SK-N-SH (cell line): ENCODE measurements at regions not wholly inside any gene's neighbourhood (a gene's known extent, or its start where the extent isn't known, plus 50 kb on each side); places are given as distances from the start of the nearest gene placed in this dataset.

Experiments used
- CTCF ChIA-PET: fragments of 300-600, 350-600 bp; formaldehyde crosslinking; extraction: SDS; loops from one replicate; lab custom pipeline; 2021; lab: Yijun Ruan, JAX
- POLR2A ChIA-PET: fragments of 350-600 bp; sonication (Branson Sonifier 250); formaldehyde crosslinking; extraction: SDS; loops from one replicate; lab custom pipeline; 2020; ENCODE audit warnings: antibody characterized with exemption, inconsistent platforms; lab: Yijun Ruan, JAX
- DNase-seq: peaks from one replicate; pipeline ENCODE4 v3.0.0; 2012
- H2AFZ ChIP-seq: fragments of 200-600 bp; sonication (generic); 2 replicates; pipeline ENCODE4 v1.8.1; 2016; ENCODE audit warnings: antibody characterized with exemption, mild to moderate bottlenecking, low read depth
- H3F3A ChIP-seq: fragments of 200-600 bp; sonication (generic); replicated peaks from 2 replicates; pipeline ENCODE3; 2016; ENCODE audit warnings: antibody characterized with exemption, mild to moderate bottlenecking; ENCODE audit not compliant: insufficient read depth
- H3K27ac ChIP-seq, 2 experiments: fragments of 200-500 bp in 1 of 2; fragments of 200-600 bp in 1 of 2; sonication (Bioruptor generic) in 1 of 2; sonication (generic), shearing (Covaris generic) in 1 of 2; 2 replicates each; pipeline versions ENCODE4 v1.5.1 to v1.6.1; 2014 to 2016; ENCODE audit warnings: low read depth in 2 of 2, inconsistent platforms in 1 of 2, low read length in 1 of 2, mild to moderate bottlenecking in 1 of 2, mixed read lengths in 1 of 2
- H3K27me3 ChIP-seq: fragments of 200-600 bp; sonication (generic), shearing (Covaris generic); 2 replicates; pipeline ENCODE4 v1.6.1; 2016; ENCODE audit warnings: mixed run types; ENCODE audit not compliant: insufficient read depth
- H3K36me3 ChIP-seq, 2 experiments: fragments of 200-500 bp in 1 of 2; fragments of 200-600 bp in 1 of 2; sonication (Bioruptor generic) in 1 of 2; sonication (generic) in 1 of 2; replicated peaks in 1 of 2; 2 replicates each; pipeline versions ENCODE3 to v1.5.1; 2014 to 2016; ENCODE audit warnings: low read length in 1 of 2, mild to moderate bottlenecking in 1 of 2; ENCODE audit not compliant: insufficient read depth in 2 of 2, control insufficient read depth in 1 of 2
- H3K4me1 ChIP-seq, 2 experiments: fragments of 200-500 bp in 1 of 2; fragments of 200-600 bp in 1 of 2; sonication (Bioruptor generic) in 1 of 2; sonication (generic), shearing (Covaris generic) in 1 of 2; 2 replicates each; pipeline versions ENCODE4 v1.5.1 to v1.6.1; 2014 to 2016; ENCODE audit warnings: low read depth in 1 of 2, low read length in 1 of 2, mixed run types in 1 of 2; ENCODE audit not compliant: insufficient read depth in 2 of 2, control insufficient read depth in 1 of 2
- H3K4me2 ChIP-seq: fragments of 200-600 bp; sonication (generic), shearing (Covaris generic); 2 replicates; pipeline ENCODE4 v1.6.1; 2017; ENCODE audit warnings: mixed run types
- H3K4me3 ChIP-seq, 2 experiments: fragments of 200-500 bp in 1 of 2; fragments of 200-600 bp in 1 of 2; sonication (Bioruptor generic) in 1 of 2; sonication (generic), shearing (Covaris generic) in 1 of 2; 2 replicates each; pipeline versions ENCODE4 v1.5.1 to v1.8.1; 2014 to 2016; ENCODE audit warnings: low read depth in 2 of 2, inconsistent platforms in 1 of 2, low read length in 1 of 2, mild to moderate bottlenecking in 1 of 2, mixed read lengths in 1 of 2, moderate library complexity in 1 of 2
- H3K79me2 ChIP-seq: fragments of 200-600 bp; sonication (generic); 2 replicates; pipeline ENCODE4 v1.8.1; 2017; ENCODE audit warnings: mild to moderate bottlenecking; ENCODE audit not compliant: insufficient read depth
- H3K9ac ChIP-seq: fragments of 200-600 bp; sonication (generic); 2 replicates; pipeline ENCODE4 v1.6.1; 2017; ENCODE audit warnings: mixed run types
- H3K9me2 ChIP-seq: fragments of 200-600 bp; sonication (generic); 2 replicates; pipeline ENCODE4 v1.6.1; 2017; ENCODE audit warnings: mixed run types
- H3K9me3 ChIP-seq: fragments of 200-600 bp; sonication (generic); 2 replicates; pipeline ENCODE4 v1.6.1; 2017; ENCODE audit warnings: mixed run types, mild to moderate bottlenecking, moderate library complexity
- H4K20me1 ChIP-seq: fragments of 200-600 bp; sonication (generic); 2 replicates; pipeline ENCODE4 v1.6.1; 2017; ENCODE audit warnings: mild to moderate bottlenecking, mixed run types; ENCODE audit not compliant: insufficient read depth
- CHD2 ChIP-seq: fragments of 150-350 bp; IDR thresholded peaks from 2 replicates; pipeline ENCODE4 v1.6.1; 2018; ENCODE audit warnings: low read length; ENCODE audit not compliant: partially characterized antibody
- ELF1 ChIP-seq: IDR thresholded peaks from 2 replicates; pipeline ENCODE4 v1.4.0; 2012
- FOXM1 ChIP-seq: IDR thresholded peaks from 2 replicates; pipeline ENCODE4 v1.4.0; 2012; ENCODE audit warnings: low read depth, mild to moderate bottlenecking
- GABPA ChIP-seq: IDR thresholded peaks from 2 replicates; pipeline ENCODE4 v1.4.0; 2012; ENCODE audit warnings: low read depth, mild to moderate bottlenecking
- MXI1 ChIP-seq: IDR thresholded peaks from 2 replicates; pipeline ENCODE4 v1.6.1; 2012; ENCODE audit warnings: mild to moderate bottlenecking, low read depth, low read length, improper control_type of control experiment
- NFIC ChIP-seq: IDR thresholded peaks from 2 replicates; pipeline ENCODE4 v1.4.0; 2012; ENCODE audit warnings: borderline replicate concordance
- NRF1 ChIP-seq: IDR thresholded peaks from 2 replicates; pipeline ENCODE4 v1.6.1; 2012; ENCODE audit warnings: low read depth, mild to moderate bottlenecking, low read length
- PBX3 ChIP-seq: IDR thresholded peaks from 2 replicates; pipeline ENCODE4; 2012
- POLR2AphosphoS5 ChIP-seq: IDR thresholded peaks from 2 replicates; pipeline ENCODE4 v1.6.1; 2012; ENCODE audit warnings: low read depth, low read length
- RXRA ChIP-seq: IDR thresholded peaks from 2 replicates; pipeline ENCODE4 v1.4.0; 2012; ENCODE audit warnings: low read depth, mild to moderate bottlenecking, borderline replicate concordance
- SIN3A ChIP-seq: IDR thresholded peaks from 2 replicates; pipeline ENCODE4 v1.6.1; 2012; ENCODE audit warnings: low read depth, mild to moderate bottlenecking, low read length, moderate library complexity, borderline replicate concordance
- TCF12 ChIP-seq: IDR thresholded peaks from 2 replicates; pipeline ENCODE4 v1.4.0; 2012
- TEAD4 ChIP-seq: IDR thresholded peaks from 2 replicates; pipeline ENCODE4 v1.4.0; 2012; ENCODE audit warnings: mild to moderate bottlenecking, borderline replicate concordance; ENCODE audit not compliant: insufficient read depth
- WGBS: methylation state at CpG from one replicate; pipeline ENCODE4 v1.1.6; 2017; ENCODE audit warnings: low lambda C conversion rate; 5-methylcytosine and 5-hydroxymethylcytosine counted together
- TF ChIP-seq, protein P1 (sequence below): fragments of 200-600 bp; sonication (generic); IDR thresholded peaks from 2 replicates; pipeline ENCODE4 v1.6.1; 2017; ENCODE audit warnings: antibody characterized with exemption, mild to moderate bottlenecking, moderate library complexity
- TF ChIP-seq, protein P2 (sequence below): IDR thresholded peaks from 2 replicates; pipeline ENCODE4 v1.4.0; 2012; ENCODE audit warnings: low read depth
- TF ChIP-seq, protein P3 (sequence below): IDR thresholded peaks from 2 replicates; pipeline ENCODE4 v1.4.0; 2012; ENCODE audit warnings: low read depth, borderline replicate concordance

GRCh38 chr3:124329723-124330122 is 337.8 kb upstream of the ROPN1 start (continued):
- TF ChIP-seq, protein P1, sequence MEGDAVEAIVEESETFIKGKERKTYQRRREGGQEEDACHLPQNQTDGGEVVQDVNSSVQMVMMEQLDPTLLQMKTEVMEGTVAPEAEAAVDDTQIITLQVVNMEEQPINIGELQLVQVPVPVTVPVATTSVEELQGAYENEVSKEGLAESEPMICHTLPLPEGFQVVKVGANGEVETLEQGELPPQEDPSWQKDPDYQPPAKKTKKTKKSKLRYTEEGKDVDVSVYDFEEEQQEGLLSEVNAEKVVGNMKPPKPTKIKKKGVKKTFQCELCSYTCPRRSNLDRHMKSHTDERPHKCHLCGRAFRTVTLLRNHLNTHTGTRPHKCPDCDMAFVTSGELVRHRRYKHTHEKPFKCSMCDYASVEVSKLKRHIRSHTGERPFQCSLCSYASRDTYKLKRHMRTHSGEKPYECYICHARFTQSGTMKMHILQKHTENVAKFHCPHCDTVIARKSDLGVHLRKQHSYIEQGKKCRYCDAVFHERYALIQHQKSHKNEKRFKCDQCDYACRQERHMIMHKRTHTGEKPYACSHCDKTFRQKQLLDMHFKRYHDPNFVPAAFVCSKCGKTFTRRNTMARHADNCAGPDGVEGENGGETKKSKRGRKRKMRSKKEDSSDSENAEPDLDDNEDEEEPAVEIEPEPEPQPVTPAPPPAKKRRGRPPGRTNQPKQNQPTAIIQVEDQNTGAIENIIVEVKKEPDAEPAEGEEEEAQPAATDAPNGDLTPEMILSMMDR = no peak
- TF ChIP-seq MXI1 (no peak), SIN3A (no peak)
- TF ChIP-seq, all 33 proteins: peak for 0

DNA sequence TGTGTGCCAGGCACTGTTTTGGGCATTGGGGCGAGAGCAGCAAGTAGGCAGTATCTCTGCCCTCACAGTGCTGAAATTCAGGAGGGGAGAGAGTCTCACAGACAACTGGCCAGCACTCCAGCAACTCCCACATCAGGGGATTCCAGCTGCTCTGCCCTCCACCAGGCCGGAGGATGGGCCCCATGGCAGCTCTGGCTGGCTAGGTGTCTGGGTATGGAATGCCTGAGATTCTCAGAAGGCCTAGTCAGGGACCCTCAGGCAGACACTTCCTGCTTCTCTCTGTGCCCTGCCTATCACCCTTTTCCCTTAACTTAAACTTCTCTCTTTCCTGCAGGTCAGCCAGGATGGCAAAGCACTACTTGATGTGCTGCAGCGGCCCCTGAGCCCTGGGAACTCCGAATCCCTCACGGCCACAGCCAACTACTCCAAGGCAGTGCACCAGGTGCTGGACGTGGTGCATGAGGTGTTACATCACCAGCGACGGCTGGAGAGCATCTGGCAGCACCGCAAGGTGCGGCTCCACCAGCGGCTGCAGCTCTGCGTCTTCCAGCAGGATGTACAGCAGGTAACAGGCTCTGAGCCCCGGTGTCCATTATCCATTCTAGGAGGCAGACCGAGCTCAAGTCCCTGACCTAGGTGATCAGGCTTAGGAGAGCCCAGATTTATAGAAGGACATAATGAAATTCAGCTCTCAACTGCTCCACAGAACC is 342.2 kb upstream of the ROPN1 start:
- WGBS = 75% methylated on average over 11 of the region's 14 CpGs
- POLR2A ChIA-PET = no interaction called here
- Histone ChIP-seq H3K27me3 (no peaks in the 10 kb centered on the region), H3K27ac (no peak overlapping the region), H3K4me1 (no peaks in the 10 kb centered on the region; a peak in 1 of 4 replicates), H3K9me3 (no peaks in the 10 kb centered on the region), H3K79me2 (no peaks in the 10 kb centered on the region), H2AFZ (no peak overlapping the region), H3K4me3 (no peak overlapping the region), H3K36me3 (peaks cover 4 to 9% of the 10 kb centered on the region in 2 experiments), H3K9me2 (no peaks in the 10 kb centered on the region), H3K9ac (no peak overlapping the region), H3F3A (no peaks in the 10 kb centered on the region), H4K20me1 (no peaks in the 10 kb centered on the region), H3K4me2 (no peak overlapping the region)
- DNase-seq = no peak
- TF ChIP-seq, protein P2, sequence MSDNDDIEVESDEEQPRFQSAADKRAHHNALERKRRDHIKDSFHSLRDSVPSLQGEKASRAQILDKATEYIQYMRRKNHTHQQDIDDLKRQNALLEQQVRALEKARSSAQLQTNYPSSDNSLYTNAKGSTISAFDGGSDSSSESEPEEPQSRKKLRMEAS = no peak
- no peak for TF ChIP-seq FOXM1
- no peak for TF ChIP-seq GABPA
- CTCF ChIA-PET = no interaction called here

GRCh38 chr3:124336067-124336656 is 344.2 kb upstream of the ROPN1 start:
- Histone ChIP-seq H3K36me3 (peaks cover 3 to 9% of the 10 kb centered on the region in 2 experiments), H3F3A (no peaks in the 10 kb centered on the region), H3K27me3 (no peaks in the 10 kb centered on the region), H3K4me2 (no peak overlapping the region), H3K79me2 (no peaks in the 10 kb centered on the region), H3K4me1 (no peaks in the 10 kb centered on the region), H4K20me1 (no peaks in the 10 kb centered on the region), H3K4me3 (no peak overlapping the region), H3K9me3 (no peaks in the 10 kb centered on the region), H2AFZ (no peak overlapping the region), H3K9me2 (no peaks in the 10 kb centered on the region), H3K9ac (no peak overlapping the region), H3K27ac (no peak overlapping the region)
- ChIA-PET POLR2A (no interaction called here), CTCF (no interaction called here)
- no peak for DNase-seq
- WGBS = 73% methylated on average over 3 of the region's 4 CpGs
- TF ChIP-seq, protein P3, sequence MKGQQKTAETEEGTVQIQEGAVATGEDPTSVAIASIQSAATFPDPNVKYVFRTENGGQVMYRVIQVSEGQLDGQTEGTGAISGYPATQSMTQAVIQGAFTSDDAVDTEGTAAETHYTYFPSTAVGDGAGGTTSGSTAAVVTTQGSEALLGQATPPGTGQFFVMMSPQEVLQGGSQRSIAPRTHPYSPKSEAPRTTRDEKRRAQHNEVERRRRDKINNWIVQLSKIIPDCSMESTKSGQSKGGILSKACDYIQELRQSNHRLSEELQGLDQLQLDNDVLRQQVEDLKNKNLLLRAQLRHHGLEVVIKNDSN = no peak
- no peak for TF ChIP-seq NRF1
- no peak for TF ChIP-seq TCF12
- no peak for TF ChIP-seq POLR2AphosphoS5
- no peak for TF ChIP-seq RXRA
- TF ChIP-seq ELF1 = no peak
- no peak for TF ChIP-seq NFIC
- TF ChIP-seq, protein P1 = no peak
- TF ChIP-seq CHD2 = no peak
- TF ChIP-seq TEAD4 = no peak
- no peak for TF ChIP-seq PBX3
